Right kidney (tissue), 1 donor: ENCODE measurements at regions not wholly inside any gene's neighbourhood (a gene's known extent, or its start where the extent isn't known, plus 50 kb on each side); places are given as distances from the start of the nearest gene placed in this dataset.
A peak's percentile ranks its signal among the peaks of the same experiment; 100 is the strongest.

ENCODE experiments used
- DNase-seq: peaks from one replicate; pipeline ENCODE4 v3.0.0-alpha.2; 2016

- peak; percentile 71 for DNase-seq
Measured at GRCh38 chr10:42933448-42934340, 143.2 kb upstream of the RET start.

DNA sequence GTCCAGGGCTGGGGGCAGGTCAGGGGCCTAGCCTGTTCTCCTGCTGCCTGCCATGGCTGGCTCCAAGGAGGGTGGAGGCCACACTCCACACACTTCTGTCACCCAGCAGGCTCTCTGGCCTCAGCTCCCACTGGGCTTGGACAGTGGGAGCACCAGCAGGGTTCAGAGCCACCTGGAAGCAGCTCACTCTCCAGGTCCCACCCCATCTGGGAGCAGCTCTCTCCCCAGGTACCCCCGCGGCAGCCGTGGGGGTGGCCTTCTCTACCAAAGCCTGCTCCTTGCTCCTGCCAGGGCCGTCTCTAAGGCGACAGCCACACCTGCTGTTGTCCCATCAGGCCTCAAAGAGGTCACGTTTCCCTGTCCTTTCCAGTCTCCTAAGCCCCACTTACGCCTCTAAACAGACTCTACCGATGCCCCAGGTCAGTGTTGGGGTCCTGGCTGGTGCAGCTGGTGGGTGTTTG is 142.5 kb upstream of the RET start:
- DNase-seq: no peak

GRCh38 chr10:42934842-42935241 is 142.0 kb upstream of the RET start:
- DNase-seq: no peak

DNA sequence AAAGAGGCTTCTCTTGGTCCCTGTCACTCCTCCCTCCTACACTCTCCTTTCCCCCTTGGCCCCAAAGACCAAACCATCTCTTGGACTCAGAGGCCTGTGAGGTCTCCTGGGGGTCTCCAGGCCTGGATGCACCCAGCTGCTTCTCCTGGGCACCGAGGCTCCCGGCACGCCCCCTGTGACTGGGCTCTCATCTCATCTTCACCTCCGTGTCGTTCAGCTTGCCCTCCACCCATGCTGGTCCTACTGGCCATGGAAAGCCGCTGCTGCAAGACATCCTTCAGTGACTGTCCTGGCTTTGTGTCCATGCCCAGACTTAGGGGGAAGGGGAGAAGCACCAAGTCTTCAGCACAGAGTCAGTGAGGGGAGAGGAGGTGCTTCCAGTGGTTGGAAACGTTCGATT is 141.4 kb upstream of the RET start:
- no peak for DNase-seq

- no peak for DNase-seq
Measured at GRCh38 chr10:42936580-42936979, 140.3 kb upstream of the RET start.

DNA sequence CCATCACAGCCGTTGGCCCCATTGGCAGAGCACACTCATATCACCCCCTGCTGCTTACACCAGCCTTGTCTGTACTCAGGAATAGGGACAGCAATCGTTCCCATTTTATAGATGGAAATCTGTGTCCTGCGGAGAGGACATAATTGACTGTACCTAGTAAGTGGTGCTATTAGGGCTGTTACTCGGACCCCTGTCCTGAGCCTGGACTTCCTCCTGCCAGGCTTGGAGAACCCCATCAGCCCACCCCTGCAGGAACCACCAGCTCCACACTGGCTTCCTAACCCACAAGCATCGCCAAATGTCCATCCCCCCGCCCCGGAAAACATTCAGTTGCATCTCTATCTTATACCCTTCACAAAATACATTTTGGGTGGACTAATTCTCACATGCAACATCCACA is 139.8 kb upstream of the RET start:
- DNase-seq: no peak

DNA sequence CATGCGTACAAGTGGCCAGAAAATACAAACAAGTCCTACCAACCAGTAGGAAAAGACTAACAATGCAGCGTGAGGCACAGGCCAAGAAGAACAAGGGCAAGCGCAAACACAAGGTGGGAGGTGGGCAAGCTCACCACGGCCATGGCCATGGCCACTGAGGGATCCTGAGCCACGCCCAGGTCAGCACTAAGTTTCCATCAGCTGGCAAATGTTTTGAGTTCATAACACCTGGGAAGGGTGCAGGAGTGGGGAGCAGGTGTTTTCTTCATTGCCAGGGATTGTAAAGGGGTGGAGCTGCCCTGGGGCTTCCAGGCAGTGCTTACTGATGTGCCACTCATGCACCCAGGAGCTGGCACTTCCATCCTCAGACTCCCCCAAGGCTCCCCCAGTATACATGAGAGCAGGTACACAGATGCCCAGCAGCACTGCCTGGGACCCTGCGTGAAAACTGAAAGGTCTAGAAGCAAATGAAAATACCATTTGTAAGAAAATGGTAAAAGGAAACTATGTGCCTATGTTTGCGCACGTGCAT is 139.2 kb upstream of the RET start:
- DNase-seq: no peak

- DNase-seq: no peak
Measured at GRCh38 chr10:42938351-42938750, 138.5 kb upstream of the RET start.

- no peak for DNase-seq
Measured at GRCh38 chr10:42939237-42939636, 137.6 kb upstream of the RET start.

- DNase-seq: no peak
Measured at GRCh38 chr10:42939685-42940366, 137.0 kb upstream of the RET start.

DNA sequence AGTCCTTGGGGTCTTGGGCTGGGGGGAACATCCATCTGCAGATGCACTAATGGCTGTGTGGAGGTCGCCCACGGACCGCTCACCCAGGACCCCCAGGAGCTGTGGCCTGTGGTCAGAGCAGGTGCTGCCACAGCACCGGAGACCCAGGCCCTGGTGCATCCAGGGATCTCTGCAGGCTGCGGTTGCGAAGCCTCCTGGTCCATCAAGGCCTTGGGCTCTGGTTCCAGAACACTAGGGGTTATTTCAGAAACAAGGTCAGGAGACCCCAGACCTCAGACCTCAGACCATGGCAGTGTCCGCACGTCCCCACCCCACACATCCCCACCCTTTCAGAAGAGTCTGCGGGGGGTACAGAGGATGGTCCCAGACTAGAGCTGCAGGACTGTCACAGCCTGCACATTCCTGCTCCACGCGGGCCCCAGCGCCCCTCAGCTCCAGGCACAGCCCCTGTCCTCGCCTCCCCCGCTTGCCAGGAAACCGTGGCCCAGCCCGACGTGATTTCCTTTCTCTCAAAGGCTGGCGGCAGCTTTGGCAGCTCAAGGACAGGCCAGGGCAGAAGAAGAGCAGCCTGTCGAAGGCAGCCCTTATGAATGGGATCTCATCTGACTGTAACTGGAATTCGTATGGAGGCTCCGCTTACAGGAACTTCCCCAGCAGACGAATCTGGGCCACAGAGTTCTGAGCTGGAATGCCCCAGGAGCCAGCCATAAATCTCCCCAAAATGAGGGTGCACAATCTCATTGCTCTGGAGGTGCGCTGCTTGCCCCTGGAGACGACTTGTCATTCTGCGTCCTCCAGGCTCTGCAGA is 136.2 kb upstream of the RET start:
- DNase-seq: no peak

- DNase-seq: no peak
Measured at GRCh38 chr10:42941295-42941644, 135.6 kb upstream of the RET start.

DNA sequence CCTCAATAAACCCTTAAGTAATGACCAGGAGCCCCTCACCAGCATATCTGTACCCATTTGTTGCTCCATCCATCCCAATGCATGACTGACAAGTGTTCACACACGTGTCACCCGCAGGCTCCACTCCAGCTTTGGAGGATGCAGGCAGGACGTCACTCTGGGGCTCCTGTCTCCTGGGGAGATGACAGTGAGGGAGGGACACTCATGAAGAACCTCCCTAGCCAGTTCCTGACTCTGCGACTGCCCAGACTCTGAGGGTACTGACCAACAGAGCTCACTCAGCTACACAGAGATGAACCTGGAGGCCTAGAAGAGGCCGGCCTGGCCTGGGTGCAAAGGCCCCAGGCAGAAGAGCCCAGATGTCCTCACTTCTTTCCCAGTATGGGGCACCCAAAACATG is 135.1 kb upstream of the RET start:
- DNase-seq: no peak

- no peak for DNase-seq
Measured at GRCh38 chr10:42942279-42942950, 134.5 kb upstream of the RET start.

DNA sequence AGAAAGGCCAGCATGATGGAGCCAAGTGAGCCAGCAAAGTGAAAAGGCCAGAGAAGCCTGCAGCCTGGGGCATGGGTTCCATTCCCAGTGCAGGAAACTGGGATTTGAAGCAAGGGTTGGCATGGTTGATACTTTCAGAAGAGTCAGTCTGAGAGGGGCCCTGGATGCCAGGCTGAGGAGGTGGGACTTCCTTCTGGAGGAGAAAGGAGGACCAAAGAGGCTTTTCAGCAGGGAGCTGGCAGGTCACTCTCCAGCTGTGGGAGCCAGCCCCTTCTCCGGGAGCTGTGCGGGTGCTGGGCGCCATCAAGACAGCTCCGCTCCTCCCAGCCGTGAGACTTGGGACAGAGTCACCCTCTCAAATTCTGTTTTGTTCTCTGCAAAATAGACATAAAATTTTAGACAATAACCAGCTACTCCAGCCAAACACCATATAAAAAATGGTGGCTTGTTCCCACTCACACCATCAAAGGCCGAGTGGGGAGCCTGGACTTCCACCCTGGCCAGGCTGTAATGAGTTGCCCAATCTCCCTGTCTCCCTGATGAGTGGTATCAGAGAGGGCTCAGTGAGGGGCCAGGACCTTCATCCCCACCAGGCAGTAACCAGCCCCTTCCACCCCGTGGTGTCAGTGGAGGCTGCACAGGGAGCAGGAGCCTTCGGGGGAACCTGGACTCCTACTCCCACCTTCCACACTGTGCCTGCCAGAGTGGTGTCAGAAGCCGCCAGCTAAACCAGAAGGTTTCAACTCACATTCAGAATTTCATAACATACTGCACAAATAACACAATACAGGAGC is 133.6 kb upstream of the RET start:
- no peak for DNase-seq

DNA sequence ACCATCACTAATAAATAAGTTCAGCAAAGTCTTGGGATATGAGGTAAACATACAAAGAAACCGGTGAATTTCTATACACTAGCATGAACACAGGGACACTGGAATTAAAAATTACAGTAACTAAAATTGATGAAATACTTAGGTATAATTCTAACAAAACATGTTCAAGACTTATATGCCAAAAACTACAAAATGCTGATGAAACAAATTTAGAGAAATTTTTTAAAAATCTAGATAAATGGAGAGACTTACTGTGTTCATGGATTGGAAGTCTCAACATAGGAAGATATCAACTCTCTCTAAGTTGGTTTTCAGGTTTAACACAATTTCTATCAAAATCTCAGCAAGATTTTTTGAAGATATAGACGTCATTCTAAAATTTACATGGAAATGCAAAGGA is 128.8 kb upstream of the RET start:
- no peak for DNase-seq

GRCh38 chr10:42949287-42949686 is 127.6 kb upstream of the RET start:
- no peak for DNase-seq

GRCh38 chr10:42950606-42951485 is 126.0 kb upstream of the RET start:
- DNase-seq: no peak

DNA sequence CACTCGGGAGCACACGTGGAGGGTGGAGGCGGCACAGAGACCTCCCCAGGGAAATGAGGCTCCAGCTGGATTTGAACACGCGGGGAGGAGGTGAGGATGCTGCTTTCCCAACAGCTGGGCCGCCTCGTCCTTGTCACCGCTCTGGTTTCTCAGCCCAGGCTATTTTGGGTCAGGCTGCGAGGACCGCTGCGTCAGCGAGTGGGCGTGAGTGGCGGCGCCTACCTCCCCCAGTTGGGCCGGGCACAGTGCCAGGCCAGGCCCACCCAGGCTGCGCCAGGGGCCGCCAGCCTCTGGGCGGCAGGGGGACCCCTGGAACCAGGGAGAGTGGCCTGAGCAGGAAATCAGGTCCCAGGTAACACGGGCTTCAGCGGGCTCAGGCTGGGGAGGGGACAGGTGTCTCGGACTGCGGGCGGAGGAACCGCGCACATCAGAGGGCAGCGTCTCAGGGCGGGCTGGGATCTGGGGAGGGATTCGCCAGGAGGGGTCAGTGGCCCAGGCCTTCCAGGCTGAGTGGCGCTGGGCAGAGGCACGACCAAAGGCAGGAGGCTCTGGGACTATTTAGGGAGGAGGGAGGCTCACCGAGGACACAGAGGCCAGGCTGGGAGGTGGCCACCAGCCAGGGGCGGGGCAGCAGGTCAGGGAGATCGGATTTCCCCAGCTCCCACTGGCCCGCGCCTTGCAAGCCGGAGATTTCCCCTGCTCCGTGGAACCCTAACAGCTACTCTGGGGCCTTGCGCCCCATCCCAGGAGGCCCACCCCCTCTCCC is 125.2 kb upstream of the RET start:
- peak; percentile 74 for DNase-seq
